Heart left ventricle (tissue), 16 donors: ENCODE measurements at regions not wholly inside any gene's neighbourhood (a gene's known extent, or its start where the extent isn't known, plus 50 kb on each side); places are given as distances from the start of the nearest gene placed in this dataset.

Experiments used
- ATAC-seq, 4 donors: fragments of 200-7000 bp; cut with Tn5 transposase; one replicate each; pipeline ENCODE4 v1.9.1; 2020 to 2022; ENCODE audit warnings: moderate library complexity in 4 of 4, mild to moderate bottlenecking in 3 of 4, moderate number of reproducible peaks in 1 of 4
- DNase-seq, 5 donors: peaks; one replicate each; pipeline ENCODE4 v3.0.0-alpha.2; 2020
- H3K27ac ChIP-seq, 12 donors: fragments of 200-600 bp; sonication (generic) in 4 of 12; one replicate each; pipeline versions ENCODE4 v1.5.0 to v1.8.0; 2016 to 2022; ENCODE audit warnings: mild to moderate bottlenecking in 2 of 12
- H3K27me3 ChIP-seq, 9 donors: fragments of 200-600 bp; sonication (generic) in 2 of 9; one replicate each; pipeline versions ENCODE4 v1.5.1 to v1.8.0; 2016 to 2022; ENCODE audit warnings: mild to moderate bottlenecking in 3 of 9
- H3K36me3 ChIP-seq, 9 donors: fragments of 200-600 bp; sonication (generic) in 2 of 9; one replicate each; pipeline versions ENCODE4 v1.5.0 to v1.8.0; 2018 to 2022; ENCODE audit warnings: mild to moderate bottlenecking in 2 of 9
- H3K4me1 ChIP-seq, 12 donors: fragments of 200-600 bp; sonication (generic) in 4 of 12; one replicate each; pipeline versions ENCODE4 v1.5.0 to v1.8.0; 2016 to 2022; ENCODE audit warnings: mild to moderate bottlenecking in 3 of 12
- H3K4me3 ChIP-seq, 12 donors: fragments of 200-600 bp; sonication (generic) in 4 of 12; one replicate each; pipeline versions ENCODE4 v1.5.0 to v1.8.0; 2017 to 2022; ENCODE audit warnings: mild to moderate bottlenecking in 9 of 12, moderate library complexity in 4 of 12
- H3K9me3 ChIP-seq, 12 donors: fragments of 200-600 bp; sonication (generic) in 4 of 12; one replicate each; pipeline versions ENCODE4 v1.5.0 to v1.8.0; 2016 to 2022; ENCODE audit warnings: mild to moderate bottlenecking in 1 of 12
- POLR2A ChIP-seq, 2 donors: fragments of 450-650 bp; IDR thresholded peaks; one replicate each; pipeline ENCODE4 v1.6.1; 2017; ENCODE audit warnings: antibody characterized with exemption in 2 of 2, mild to moderate bottlenecking in 2 of 2, moderate library complexity in 2 of 2
- WGBS, 4 donors: extraction: QIAGEN DNeasy Blood & Tissue Kit in 2 of 4; methylation state at CpG; one replicate each; pipeline versions ENCODE4 v1.1.5 to v1.1.7; 2013 to 2018; 5-methylcytosine and 5-hydroxymethylcytosine counted together
- intact Hi-C, 10 donors: fragments of 100-400 bp; cut with DNase I; formaldehyde crosslinking; loops; one replicate each; pipeline versions ENCODE4 v1.11.1 to v1.14.2; 2022
- TF ChIP-seq, protein P1 (sequence below), 12 donors: fragments of 200-600 bp; sonication (generic) in 4 of 12; IDR thresholded peaks; one replicate each; pipeline versions ENCODE4 v1.5.0 to v1.8.0; 2018 to 2022; ENCODE audit warnings: antibody characterized with exemption in 12 of 12, mild to moderate bottlenecking in 5 of 12
- donor health status: ischemic (EF 13 %, LVEDD 7.1; RV severe dilation, severe dysfunction).
- donor health status: healthy with polysubstance abuse.
- donor health status: DM: no; HTN: yes; CAD: no.
- donor health status: DM: no; HTN: no; CAD: no.
- donor health status: ischemic (EF 25% LVEDD 6.9; RV normal size, moderate dysfunction).
- donor health status: ischemic (EF 25% LVEDD 5.7; RV mildly dilated, moderate dysfunction).
- donor health status: healthy.
- donor health status: DM: yes; HTN: yes; CAD: no.
- donor health status: ischemic (EF 35%, LVEDD 5.7; RV mildly dilated, moderate dysfunction).
- donor health status: nonischemic (EF 11% LVEDD 7.7; RV severe dilation, severe dysfunction).
- donor health status: DM: yes; HTN: yes; CAD: no.
- donor health status: PGD.
- donor health status: ischemic (EF 29% LVEDD 5.4; RV normal size, mild dysfunction).
- donor health status: nonischemic (EF 23%, LVEDD 6.1; RV moderate dilation, normal function).

DNA sequence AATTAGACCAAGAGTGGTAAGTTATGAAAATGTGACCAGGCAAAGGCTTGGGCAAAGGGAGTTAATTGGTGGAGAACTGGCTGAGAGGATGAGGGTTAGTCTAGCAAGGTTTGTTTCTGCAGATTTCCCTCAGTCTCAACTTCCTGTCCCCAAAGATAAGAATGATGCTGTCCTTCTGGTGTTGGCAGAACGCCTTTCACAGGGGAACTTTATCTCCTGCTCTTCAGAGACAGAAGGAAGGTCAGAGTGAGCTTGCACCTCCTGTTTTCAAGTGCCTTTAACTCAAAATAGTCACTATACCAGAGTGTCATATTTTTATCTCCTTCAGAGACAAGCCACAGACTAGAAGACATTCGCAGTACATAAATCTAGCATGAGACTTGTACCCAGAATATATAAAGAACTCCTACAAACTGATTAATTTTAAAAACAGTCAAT lies 95.7 kb downstream of the TEX51 start:
- WGBS, 4 donors = 14 to 27% (median 22%) methylated on average over 2 of the region's 2 CpGs
- Histone ChIP-seq H3K27ac (no peak overlapping the region), H3K4me1 (no peaks in the 10 kb centered on the region), H3K4me3 (no peak overlapping the region), H3K36me3 (no peaks in the 10 kb centered on the region), H3K9me3 (no peaks in the 10 kb centered on the region), H3K27me3 (peaks cover 0 to 14% (median 0%) of the 10 kb centered on the region in 9 donors)
- ATAC-seq (no peak), DNase-seq (no peak)
- intact Hi-C loops = no loop called here
- TF ChIP-seq, protein P1, sequence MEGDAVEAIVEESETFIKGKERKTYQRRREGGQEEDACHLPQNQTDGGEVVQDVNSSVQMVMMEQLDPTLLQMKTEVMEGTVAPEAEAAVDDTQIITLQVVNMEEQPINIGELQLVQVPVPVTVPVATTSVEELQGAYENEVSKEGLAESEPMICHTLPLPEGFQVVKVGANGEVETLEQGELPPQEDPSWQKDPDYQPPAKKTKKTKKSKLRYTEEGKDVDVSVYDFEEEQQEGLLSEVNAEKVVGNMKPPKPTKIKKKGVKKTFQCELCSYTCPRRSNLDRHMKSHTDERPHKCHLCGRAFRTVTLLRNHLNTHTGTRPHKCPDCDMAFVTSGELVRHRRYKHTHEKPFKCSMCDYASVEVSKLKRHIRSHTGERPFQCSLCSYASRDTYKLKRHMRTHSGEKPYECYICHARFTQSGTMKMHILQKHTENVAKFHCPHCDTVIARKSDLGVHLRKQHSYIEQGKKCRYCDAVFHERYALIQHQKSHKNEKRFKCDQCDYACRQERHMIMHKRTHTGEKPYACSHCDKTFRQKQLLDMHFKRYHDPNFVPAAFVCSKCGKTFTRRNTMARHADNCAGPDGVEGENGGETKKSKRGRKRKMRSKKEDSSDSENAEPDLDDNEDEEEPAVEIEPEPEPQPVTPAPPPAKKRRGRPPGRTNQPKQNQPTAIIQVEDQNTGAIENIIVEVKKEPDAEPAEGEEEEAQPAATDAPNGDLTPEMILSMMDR (IDR thresholded peaks at IDR 0.05) = no peak
- no peak for TF ChIP-seq POLR2A (IDR thresholded peaks at IDR 0.05)

DNA sequence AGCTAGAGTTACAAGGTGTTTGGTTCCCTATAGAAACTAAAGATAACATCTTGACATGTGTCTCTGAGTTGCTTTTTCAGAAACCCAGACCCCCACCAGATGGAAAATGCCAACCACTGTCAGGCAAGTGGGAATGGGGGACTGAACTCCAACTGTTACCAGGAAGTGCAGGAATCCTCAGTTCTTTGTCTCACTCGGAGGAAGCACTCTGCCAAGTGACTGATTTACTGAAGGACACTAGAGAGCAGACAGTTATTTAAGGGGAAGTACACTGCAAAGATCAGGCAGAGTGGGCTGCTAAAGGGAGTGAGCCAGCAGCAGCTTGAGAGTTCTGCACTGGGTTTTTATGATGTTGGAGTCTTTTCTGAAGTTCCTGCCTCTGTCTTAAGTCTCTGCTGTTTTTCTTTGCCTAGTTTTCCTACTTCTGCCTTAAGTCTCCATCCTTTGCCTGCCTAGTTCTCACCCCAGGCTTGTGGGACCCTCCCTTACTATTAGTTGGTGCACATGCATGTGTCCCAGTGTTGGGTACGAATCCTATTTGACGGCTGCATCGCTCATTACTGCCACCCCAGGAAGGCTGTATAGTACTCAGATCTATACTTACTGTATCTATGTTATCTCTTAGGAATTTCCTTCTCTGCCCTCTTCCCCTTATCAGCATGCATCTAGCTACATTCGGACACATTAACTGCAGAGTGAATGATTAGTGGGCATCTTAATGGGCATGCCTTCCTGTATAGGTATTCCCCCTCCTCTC lies 97.1 kb downstream of the TEX51 start:
- no peaks in the 10 kb centered on the region for H3K36me3 ChIP-seq
- no peak for DNase-seq
- intact Hi-C loops = no loop called here
- peaks cover 0 to 8% (median 0%) of the 10 kb centered on the region in 9 donors for H3K27me3 ChIP-seq
- H3K4me1 ChIP-seq = no peaks in the 10 kb centered on the region
- 37 to 47% (median 42%) methylated on average over 5 of the region's 5 CpGs for WGBS, 4 donors
- no peak overlapping the region for H3K27ac ChIP-seq
- no peak for ATAC-seq
- no peaks in the 10 kb centered on the region for H3K9me3 ChIP-seq
- no peak for TF ChIP-seq POLR2A (IDR thresholded peaks at IDR 0.05)
- TF ChIP-seq, protein P1 (IDR thresholded peaks at IDR 0.05) = no peak
- no peak overlapping the region for H3K4me3 ChIP-seq

DNA sequence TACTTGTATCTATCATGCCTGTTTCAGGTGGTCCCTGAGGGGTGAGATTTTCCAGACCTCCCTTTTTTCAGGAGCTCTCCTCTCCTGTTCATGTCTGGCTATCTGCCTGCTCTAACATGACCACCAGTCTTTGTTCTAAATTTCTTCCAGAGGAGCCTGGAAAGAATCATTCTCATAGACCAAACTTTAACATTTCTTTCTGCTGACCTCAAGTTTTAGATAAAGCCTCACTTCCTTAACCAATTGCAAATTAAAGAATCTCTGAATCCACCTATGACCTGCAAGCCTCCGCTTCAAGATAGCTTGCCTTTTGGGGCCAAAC lies 97.6 kb downstream of the TEX51 start:
- no peak overlapping the region for H3K4me3 ChIP-seq
- DNase-seq (no peak), ATAC-seq (no peak)
- no peaks in the 10 kb centered on the region for H3K9me3 ChIP-seq
- no peaks in the 10 kb centered on the region for H3K4me1 ChIP-seq
- intact Hi-C loops = no loop called here
- H3K36me3 ChIP-seq = no peaks in the 10 kb centered on the region
- peaks cover 0 to 7% (median 0%) of the 10 kb centered on the region in 9 donors for H3K27me3 ChIP-seq
- TF ChIP-seq POLR2A (IDR thresholded peaks at IDR 0.05) = no peak
- TF ChIP-seq, protein P1 (IDR thresholded peaks at IDR 0.05) = no peak
- no peak overlapping the region for H3K27ac ChIP-seq
- WGBS, 4 donors = 89 to 100% (median 94%) methylated on average over 1 of the region's 1 CpG
